ENCODE measurements at regions not wholly inside any gene's neighbourhood (a gene's known extent, or its start where the extent isn't known, plus 50 kb on each side); places are given as distances from the start of the nearest gene placed in this dataset.
"Not testable (repeated sequence)": the region's sequence is repeated elsewhere in the genome, so short reads cannot be mapped to it uniquely, and the experiment has no call there.

GRCh38 chr10:45243261-45243660, 72.1 kb downstream of the OR13A1 start:
- TF ChIP-seq CTCF (IDR thresholded peaks at IDR 0.05), result no peak
- H3K4me3 ChIP-seq (ENCODE audit: low read length), result no peak overlapping the region
- intact Hi-C loops (cut with micrococcal nuclease), result no loop called here

DNA sequence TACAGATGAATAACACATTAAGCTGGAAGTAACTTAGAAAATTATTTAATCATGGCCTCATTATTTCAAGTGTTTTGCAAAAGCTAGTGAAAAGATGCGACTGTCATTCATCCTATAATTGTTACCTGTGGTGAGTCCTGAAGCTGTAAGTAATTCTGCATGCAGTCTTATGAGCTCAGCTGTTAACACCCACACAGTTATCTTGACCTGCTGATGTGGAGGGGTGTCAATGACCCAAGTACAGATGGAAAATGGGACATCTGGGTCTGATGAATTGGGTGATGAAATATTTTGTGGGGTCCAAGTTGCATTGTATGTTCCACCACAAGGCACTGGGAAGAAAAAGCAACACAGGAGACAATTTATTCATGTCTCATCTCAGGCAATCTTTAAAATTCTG, 68.9 kb downstream of the OR13A1 start:
- Histone ChIP-seq H3K4me3 (ENCODE audit: low read length) (no peak overlapping the region), H3K27ac (ENCODE audit: low read length) (no peak overlapping the region), H3K36me3 (ENCODE audit: control insufficient read depth, insufficient read depth, low read length) (no peaks in the 10 kb centered on the region), H3K27me3 (ENCODE audit: control insufficient read depth, insufficient read depth, low read length) (no peaks in the 10 kb centered on the region), H3K4me1 (ENCODE audit: control insufficient read depth, insufficient read depth, low read length) (no peaks in the 10 kb centered on the region), H3K9me3 (ENCODE audit: control insufficient read depth, insufficient read depth, low read length) (no peaks in the 10 kb centered on the region)
- H3K27ac Mint-ChIP-seq, result no peak overlapping the region
- DNase-seq, result no peak
- intact Hi-C loops (cut with micrococcal nuclease), result no loop called here
- TF ChIP-seq CTCF (IDR thresholded peaks at IDR 0.05), result no peak
- peaks cover 7 to 8% of the 10 kb centered on the region in 2 donors for H3K27me3 Mint-ChIP-seq (ENCODE audit: low read depth in 2 of 2)
- peaks cover 7 to 8% of the 10 kb centered on the region in 2 donors for H3K4me1 Mint-ChIP-seq
- no peak for ATAC-seq
- no peaks in the 10 kb centered on the region for H3K9me3 Mint-ChIP-seq
- no peaks in the 10 kb centered on the region for H3K36me3 Mint-ChIP-seq
- H3K4me3 Mint-ChIP-seq, result no peak overlapping the region
- 90% methylated on average over 1 of the region's 1 CpG for WGBS (ENCODE audit: insufficient coverage)

More at GRCh38 chr10:45243261-45243660, 72.1 kb downstream of the OR13A1 start:
- Mint-ChIP-seq H3K27ac (no peak overlapping the region), H3K27me3 (ENCODE audit: low read depth in 2 of 2) (no peaks in the 10 kb centered on the region), H3K9me3 (no peaks in the 10 kb centered on the region), H3K36me3 (no peaks in the 10 kb centered on the region), H3K4me3 (no peak overlapping the region), H3K4me1 (peaks cover 0 to 4% of the 10 kb centered on the region in 2 donors)
- no peaks in the 10 kb centered on the region for H3K36me3 ChIP-seq (ENCODE audit: control insufficient read depth, insufficient read depth, low read length)
- no peaks in the 10 kb centered on the region for H3K27me3 ChIP-seq (ENCODE audit: control insufficient read depth, insufficient read depth, low read length)
- WGBS (ENCODE audit: insufficient coverage), result 55% methylated on average over 2 of the region's 2 CpGs
- H3K4me1 ChIP-seq (ENCODE audit: control insufficient read depth, insufficient read depth, low read length), result no peaks in the 10 kb centered on the region
- no peak for DNase-seq
- H3K9me3 ChIP-seq (ENCODE audit: control insufficient read depth, insufficient read depth, low read length), result no peaks in the 10 kb centered on the region
- ATAC-seq, result no peak
- no peak overlapping the region for H3K27ac ChIP-seq (ENCODE audit: low read length)

GRCh38 chr10:45249978-45250693, 65.3 kb downstream of the OR13A1 start:
- Histone ChIP-seq H3K4me1 (ENCODE audit: control insufficient read depth, insufficient read depth, low read length) (no peaks in the 10 kb centered on the region), H3K36me3 (ENCODE audit: control insufficient read depth, insufficient read depth, low read length) (no peaks in the 10 kb centered on the region), H3K4me3 (ENCODE audit: low read length) (no peak overlapping the region), H3K27ac (ENCODE audit: low read length) (no peak overlapping the region), H3K9me3 (ENCODE audit: control insufficient read depth, insufficient read depth, low read length) (no peaks in the 10 kb centered on the region), H3K27me3 (ENCODE audit: control insufficient read depth, insufficient read depth, low read length) (no peaks in the 10 kb centered on the region)
- no peak overlapping the region for H3K27ac Mint-ChIP-seq
- DNase-seq, result peak in 1 of 2 donors; percentile 68
- H3K4me3 Mint-ChIP-seq, result peak overlapping the region; percentile 40
- H3K9me3 Mint-ChIP-seq, result no peaks in the 10 kb centered on the region
- peak in 2 of 3 donors; percentile 26 to 63 for ATAC-seq
- intact Hi-C loops (cut with micrococcal nuclease), result loop anchor here (2.0 kb wide), 1 partner anchor 241 kb away; no protein-coding TSS in a partner anchor
- peaks cover 7 to 8% of the 10 kb centered on the region in 2 donors for H3K4me1 Mint-ChIP-seq
- TF ChIP-seq CTCF (IDR thresholded peaks at IDR 0.05), result peak; percentile 59
- no peaks in the 10 kb centered on the region for H3K36me3 Mint-ChIP-seq
- peaks cover 7 to 13% of the 10 kb centered on the region in 2 donors for H3K27me3 Mint-ChIP-seq (ENCODE audit: low read depth in 2 of 2)
- 62% methylated on average over 14 of the region's 17 CpGs for WGBS (ENCODE audit: insufficient coverage)

DNA sequence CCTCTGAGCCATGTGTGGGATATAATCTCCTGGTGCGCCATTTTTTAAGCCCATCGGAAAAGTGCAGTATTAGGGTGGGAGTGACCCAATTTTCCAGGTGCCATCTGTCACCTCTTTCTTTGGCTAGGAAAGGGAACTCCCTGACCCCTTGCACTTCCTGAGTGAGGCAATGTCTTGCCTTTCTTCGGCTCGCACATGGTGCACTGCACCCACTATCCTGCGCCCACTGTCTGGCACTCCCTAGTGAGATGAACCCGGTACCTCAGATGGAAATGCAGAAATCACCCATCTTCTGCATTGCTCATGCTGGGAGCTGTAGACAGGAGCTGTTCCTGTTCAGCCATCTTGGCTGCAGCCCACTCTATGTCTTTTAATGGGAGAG, 64.7 kb downstream of the OR13A1 start:
- H3K4me3 Mint-ChIP-seq, result not testable (repeated sequence)

More for the DNA sequence above, 64.7 kb downstream of the OR13A1 start:
- 45% methylated on average over 4 of the region's 6 CpGs for WGBS (ENCODE audit: insufficient coverage)
- not testable (repeated sequence) for H3K4me1 Mint-ChIP-seq; H3K9me3 Mint-ChIP-seq; H3K4me1 ChIP-seq (ENCODE audit: control insufficient read depth, insufficient read depth, low read length); H3K27ac ChIP-seq (ENCODE audit: low read length); ATAC-seq; H3K27ac Mint-ChIP-seq; H3K36me3 ChIP-seq (ENCODE audit: control insufficient read depth, insufficient read depth, low read length); H3K9me3 ChIP-seq (ENCODE audit: control insufficient read depth, insufficient read depth, low read length); H3K36me3 Mint-ChIP-seq; DNase-seq; H3K4me3 ChIP-seq (ENCODE audit: low read length); H3K27me3 ChIP-seq (ENCODE audit: control insufficient read depth, insufficient read depth, low read length)
- H3K27me3 Mint-ChIP-seq (ENCODE audit: low read depth in 2 of 2), result peaks cover 7 to 18% of the 10 kb centered on the region in 2 donors
- intact Hi-C loops (cut with micrococcal nuclease), result loop anchor here (2.0 kb wide), 1 partner anchor 242 kb away; no protein-coding TSS in a partner anchor
